MCF 10A (cell line): ENCODE measurements at regions not wholly inside any gene's neighbourhood (a gene's known extent, or its start where the extent isn't known, plus 50 kb on each side); places are given as distances from the start of the nearest gene placed in this dataset.

Experiments used
- BruUV-seq: library from RNA; stranded (reverse); fragments of 400-500 nt; replicated peaks from 2 replicates; lab custom pipeline; 2021; lab: Mats Ljungman, UMichigan
- CTCF ChIA-PET: fragments of 300-600 bp; sonication (Branson Sonifier 250); formaldehyde crosslinking; extraction: SDS; loops from one replicate; lab custom pipeline; 2021; ENCODE audit warnings: antibody characterized with exemption, inconsistent platforms; lab: Yijun Ruan, JAX
- POLR2A ChIA-PET: fragments of 300-600, 350-650 bp; sonication (Branson Sonifier 250); formaldehyde crosslinking; extraction: SDS; loops from one replicate; lab custom pipeline; 2020; ENCODE audit warnings: antibody characterized with exemption, inconsistent platforms; lab: Yijun Ruan, JAX
- DNase-seq: peaks from one replicate; pipeline ENCODE4 v3.0.0-alpha.2; 2018; ENCODE audit not compliant: unreplicated experiment
- H3K27ac Mint-ChIP-seq: one replicate; pipeline ENCODE4 v1.8.0; 2022; ENCODE audit warnings: mild to moderate bottlenecking, low read depth, mixed read lengths; ENCODE audit not compliant: unreplicated experiment
- H3K27me3 Mint-ChIP-seq: one replicate; pipeline ENCODE4 v1.8.0; 2022; ENCODE audit warnings: mixed read lengths; ENCODE audit not compliant: insufficient read depth, unreplicated experiment
- H3K36me3 Mint-ChIP-seq: one replicate; pipeline ENCODE4 v1.8.0; 2022; ENCODE audit warnings: mild to moderate bottlenecking, moderate library complexity, mixed read lengths; ENCODE audit not compliant: insufficient read depth, unreplicated experiment
- H3K4me1 Mint-ChIP-seq: one replicate; pipeline ENCODE4 v1.8.0; 2022; ENCODE audit warnings: mixed read lengths; ENCODE audit not compliant: insufficient read depth, unreplicated experiment
- H3K4me3 Mint-ChIP-seq: one replicate; pipeline ENCODE4 v1.8.0; 2022; ENCODE audit warnings: mild to moderate bottlenecking, moderate library complexity, mixed read lengths; ENCODE audit not compliant: unreplicated experiment
- H3K9me3 Mint-ChIP-seq: one replicate; pipeline ENCODE4 v1.8.0; 2022; ENCODE audit warnings: mixed read lengths; ENCODE audit not compliant: unreplicated experiment
- CTCF ChIP-seq: fragments of 200-600 bp; IDR thresholded peaks from one replicate; pipeline ENCODE4 v1.8.0; 2022; ENCODE audit warnings: antibody characterized with exemption, mild to moderate bottlenecking; ENCODE audit not compliant: unreplicated experiment
- intact Hi-C: fragments of 100-400 bp; cut with micrococcal nuclease; formaldehyde crosslinking; loops from 2 replicates; pipeline ENCODE4 v1.14.1; 2022

GRCh38 chr2:503288-503999 is 173.8 kb downstream of the TMEM18 start:
- no TSS peak for BruUV-seq
- POLR2A ChIA-PET, result no interaction called here
- intact Hi-C loops, result no loop called here

GRCh38 chr2:502831-503230 is 174.4 kb downstream of the TMEM18 start:
- POLR2A ChIA-PET, result no interaction called here
- intact Hi-C loops, result no loop called here
- Mint-ChIP-seq H3K4me3 (no peak overlapping the region), H3K9me3 (no peaks in the 10 kb centered on the region), H3K27ac (no peak overlapping the region), H3K27me3 (peaks cover 25% of the 10 kb centered on the region), H3K36me3 (no peaks in the 10 kb centered on the region), H3K4me1 (no peaks in the 10 kb centered on the region)
- no peak for TF ChIP-seq CTCF
- CTCF ChIA-PET, result no interaction called here
- DNase-seq, result no peak
- no TSS peak for BruUV-seq

More at GRCh38 chr2:503288-503999, 173.8 kb downstream of the TMEM18 start:
- no peak overlapping the region for H3K4me3 Mint-ChIP-seq
- TF ChIP-seq CTCF, result no peak
- DNase-seq, result no peak
- peaks cover 25% of the 10 kb centered on the region for H3K27me3 Mint-ChIP-seq
- H3K9me3 Mint-ChIP-seq, result no peaks in the 10 kb centered on the region
- CTCF ChIA-PET, result interaction anchor here (0.6 kb wide), 1 partner anchor 345 kb away, joined by 3 read pairs; no protein-coding TSS in a partner anchor
- H3K27ac Mint-ChIP-seq, result no peak overlapping the region
- H3K36me3 Mint-ChIP-seq, result no peaks in the 10 kb centered on the region
- no peaks in the 10 kb centered on the region for H3K4me1 Mint-ChIP-seq

GRCh38 chr2:501667-502066 is 175.5 kb downstream of the TMEM18 start:
- ChIA-PET CTCF (interaction anchor here (0.5 to 1.0 kb wide), 3 partner anchors 9 to 192 kb away, joined by 4 to 5 read pairs (median 5); no protein-coding TSS in a partner anchor), POLR2A (no interaction called here)
- H3K9me3 Mint-ChIP-seq, result no peaks in the 10 kb centered on the region
- no peaks in the 10 kb centered on the region for H3K36me3 Mint-ChIP-seq
- TF ChIP-seq CTCF, result no peak
- BruUV-seq, result no TSS peak
- intact Hi-C loops, result no loop called here
- H3K4me1 Mint-ChIP-seq, result no peaks in the 10 kb centered on the region
- H3K27me3 Mint-ChIP-seq, result peaks cover 30% of the 10 kb centered on the region
- no peak overlapping the region for H3K27ac Mint-ChIP-seq
- H3K4me3 Mint-ChIP-seq, result no peak overlapping the region
- DNase-seq, result no peak

- peaks cover 35% of the 10 kb centered on the region for H3K27me3 Mint-ChIP-seq
- H3K9me3 Mint-ChIP-seq, result no peaks in the 10 kb centered on the region
- intact Hi-C loops, result no loop called here
- no peaks in the 10 kb centered on the region for H3K4me1 Mint-ChIP-seq
- no TSS peak for BruUV-seq
- ChIA-PET CTCF (interaction anchor here (0.5 to 1.0 kb wide), 4 partner anchors 9 to 191 kb away, joined by 3 to 5 read pairs (median 4); no protein-coding TSS in a partner anchor), POLR2A (no interaction called here)
- TF ChIP-seq CTCF, result no peak
- H3K36me3 Mint-ChIP-seq, result no peaks in the 10 kb centered on the region
- no peak overlapping the region for H3K27ac Mint-ChIP-seq
- no peak overlapping the region for H3K4me3 Mint-ChIP-seq
- DNase-seq, result no peak
Measured at GRCh38 chr2:501130-501529, 176.1 kb downstream of the TMEM18 start.
